Mammary epithelial cell (primary cell): ENCODE measurements at regions not wholly inside any gene's neighbourhood (a gene's known extent, or its start where the extent isn't known, plus 50 kb on each side); places are given as distances from the start of the nearest gene placed in this dataset.

Experiments
- CTCF ChIP-seq, 2 donors: IDR thresholded peaks in 1 of 2; conservative IDR thresholded peaks in 1 of 2; 2 replicates each; pipeline ENCODE4 v1.5.1; 2011 to 2012; ENCODE audit warnings: inconsistent platforms in 2 of 2, low read length in 2 of 2, mild to moderate bottlenecking in 2 of 2, control low read depth in 1 of 2, low read depth in 1 of 2; ENCODE audit not compliant: insufficient read depth in 1 of 2; ENCODE audit errors: extremely low read depth in 1 of 2
- EZH2 ChIP-seq: IDR thresholded peaks from 2 replicates; pipeline ENCODE4 v1.6.1; 2012; ENCODE audit warnings: low read length, inconsistent platforms, borderline replicate concordance

GRCh38 chr5:57320582-57320981, 146.7 kb downstream of the GPBP1 start:
- TF ChIP-seq CTCF (conservative IDR thresholded peaks at IDR 0.05 in 1 of 2, IDR thresholded peaks at IDR 0.05 in 1 of 2; ENCODE audit: extremely low read depth in 1 of 2, insufficient read depth in 1 of 2, low read depth in 1 of 2, low read length in 2 of 2) (no peak), EZH2 (no peak)
